GM08714 (cell line): ENCODE measurements at regions not wholly inside any gene's neighbourhood (a gene's known extent, or its start where the extent isn't known, plus 50 kb on each side); places are given as distances from the start of the nearest gene placed in this dataset.

ENCODE experiments used
- H3K4me3 ChIP-seq: fragments of 200-500 bp; sonication (Bioruptor generic); 2 replicates; pipeline ENCODE4 v1.5.1; 2014; ENCODE audit warnings: mild to moderate bottlenecking, low read length, inconsistent platforms
- ZNF274 ChIP-seq: IDR thresholded peaks from 2 replicates; pipeline ENCODE4 v1.6.1; 2012; ENCODE audit warnings: mild to moderate bottlenecking, low read depth, low read length

GRCh38 chr10:128964100-128964403 lies 503.0 kb upstream of the MGMT start:
- no peak overlapping the region for H3K4me3 ChIP-seq
- TF ChIP-seq ZNF274: no peak

GRCh38 chr10:128967980-128968756 lies 498.9 kb upstream of the MGMT start:
- no peak for TF ChIP-seq ZNF274

GRCh38 chr10:128969551-128969950 lies 497.5 kb upstream of the MGMT start:
- no peak for TF ChIP-seq ZNF274
- no peak overlapping the region for H3K4me3 ChIP-seq

More at GRCh38 chr10:128967980-128968756, 498.9 kb upstream of the MGMT start:
- no peak overlapping the region for H3K4me3 ChIP-seq

- no peak overlapping the region for H3K4me3 ChIP-seq
- TF ChIP-seq ZNF274: no peak
These were observed 495.5 kb upstream of the MGMT start for GRCh38 chr10:128971374-128972035.

DNA sequence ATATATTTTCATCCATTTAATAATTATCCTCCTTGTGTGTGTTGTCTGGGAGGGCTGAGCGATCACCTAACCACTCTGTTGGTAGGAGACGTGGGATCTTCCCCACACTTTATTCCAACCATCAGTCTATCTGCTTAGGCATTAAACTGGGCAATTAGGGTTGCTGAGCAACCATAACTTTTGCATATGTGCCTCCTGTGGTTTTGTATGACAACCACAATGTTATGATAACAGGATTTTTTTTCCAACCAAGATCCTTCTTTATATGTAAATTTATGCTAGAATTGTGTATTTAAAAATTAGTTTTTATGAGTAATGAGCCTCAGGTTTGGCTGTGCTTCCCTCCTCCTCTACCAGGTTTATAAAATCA lies 495.0 kb upstream of the MGMT start:
- no peak overlapping the region for H3K4me3 ChIP-seq
- TF ChIP-seq ZNF274: no peak

GRCh38 chr10:128973221-128973620 lies 493.8 kb upstream of the MGMT start:
- no peak for TF ChIP-seq ZNF274
- H3K4me3 ChIP-seq: no peak overlapping the region

- no peak for TF ChIP-seq ZNF274
- H3K4me3 ChIP-seq: no peak overlapping the region
These were observed 490.2 kb upstream of the MGMT start for GRCh38 chr10:128976856-128977255.

- H3K4me3 ChIP-seq: no peak overlapping the region
- TF ChIP-seq ZNF274: no peak
These were observed 488.8 kb upstream of the MGMT start for GRCh38 chr10:128978211-128978610.

DNA sequence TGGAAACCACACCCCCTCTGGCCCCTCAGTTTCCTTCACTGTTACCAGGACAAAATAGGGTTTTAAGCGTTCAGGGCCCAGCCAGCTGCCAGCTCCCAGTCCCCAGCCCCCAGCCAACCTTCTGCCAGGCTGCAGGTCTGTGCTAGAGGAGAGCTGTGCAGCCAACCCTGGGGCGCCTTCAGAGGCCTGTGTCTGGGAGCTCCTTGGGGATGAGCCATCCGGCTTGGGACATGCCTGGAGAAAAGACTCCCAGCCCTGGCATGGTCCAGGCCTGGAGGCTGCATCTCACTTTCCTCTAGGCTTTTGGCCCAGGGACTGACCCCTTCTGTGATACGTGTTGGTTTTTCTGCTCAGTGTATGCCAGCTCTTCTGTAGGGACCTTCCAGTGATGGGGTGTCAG lies 487.6 kb upstream of the MGMT start:
- H3K4me3 ChIP-seq: no peak overlapping the region
- TF ChIP-seq ZNF274: no peak

DNA sequence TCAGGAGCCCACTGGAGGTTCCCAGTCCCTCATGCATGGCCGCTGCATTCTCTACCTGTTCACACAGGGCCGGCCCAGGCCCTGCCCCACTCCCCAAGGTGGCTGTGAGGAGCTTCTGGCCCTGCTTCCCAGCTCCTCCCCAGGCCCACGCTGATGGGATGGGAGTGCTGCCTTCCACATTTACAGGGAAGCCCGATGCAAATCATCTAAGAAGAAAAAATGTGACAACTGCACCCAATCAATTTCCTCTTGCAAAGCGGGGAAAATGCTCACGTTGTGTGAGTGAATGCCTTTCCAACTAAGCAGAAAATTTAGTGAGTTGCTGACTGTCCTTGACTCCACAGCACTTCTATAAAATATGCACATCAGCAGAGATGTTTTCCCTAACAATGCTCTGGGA lies 485.8 kb upstream of the MGMT start:
- no peak for TF ChIP-seq ZNF274

GRCh38 chr10:128981881-128982615 lies 485.0 kb upstream of the MGMT start:
- TF ChIP-seq ZNF274: no peak
- no peak overlapping the region for H3K4me3 ChIP-seq

More for the DNA sequence above, 485.8 kb upstream of the MGMT start:
- no peak overlapping the region for H3K4me3 ChIP-seq

- TF ChIP-seq ZNF274: no peak
- H3K4me3 ChIP-seq: no peak overlapping the region
These were observed 484.5 kb upstream of the MGMT start for GRCh38 chr10:128982616-128982915.

DNA sequence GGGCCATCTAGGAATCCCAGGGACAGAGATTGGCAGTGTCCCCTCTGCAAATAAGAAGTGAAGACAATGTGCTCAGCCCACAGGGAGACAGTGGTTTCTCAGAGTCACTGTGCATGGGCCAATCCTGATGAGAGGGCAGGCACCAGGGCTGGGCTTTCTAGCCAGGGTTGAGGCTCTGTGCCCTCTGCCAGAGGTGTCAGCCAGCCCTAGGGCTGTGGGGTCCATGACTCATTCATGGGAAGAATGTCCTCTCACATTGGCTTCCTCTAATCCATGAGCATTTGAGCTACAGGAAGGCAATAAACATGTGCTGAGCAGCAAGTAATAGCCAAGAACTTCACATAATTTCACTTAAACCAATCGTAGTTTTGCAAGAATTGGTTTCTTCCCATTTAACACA lies 482.0 kb upstream of the MGMT start:
- no peak overlapping the region for H3K4me3 ChIP-seq
- TF ChIP-seq ZNF274: no peak

- H3K4me3 ChIP-seq: no peak overlapping the region
- no peak for TF ChIP-seq ZNF274
These were observed 476.1 kb upstream of the MGMT start for GRCh38 chr10:128990986-128991385.

DNA sequence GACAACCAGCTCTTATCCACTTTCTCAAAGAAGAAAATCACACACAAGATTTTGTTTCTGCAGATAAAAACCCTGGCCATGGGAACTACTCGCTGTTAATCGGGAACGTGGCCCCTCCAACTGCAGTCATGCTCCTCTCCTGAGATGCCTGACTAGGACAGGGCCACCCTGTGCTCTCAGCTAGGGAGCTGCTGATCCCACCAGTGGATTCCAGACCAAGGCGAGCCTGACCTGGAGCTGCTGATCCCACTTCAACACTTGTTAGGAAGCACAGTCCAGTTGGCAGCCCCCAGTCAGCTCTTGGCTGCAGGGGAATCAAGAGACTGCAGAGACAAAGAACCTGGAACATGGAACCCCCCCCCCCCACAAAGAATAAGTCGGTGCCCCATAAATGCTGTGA lies 474.3 kb upstream of the MGMT start:
- no peak for TF ChIP-seq ZNF274
- no peak overlapping the region for H3K4me3 ChIP-seq
